Kidney tubule cell (primary cell): ENCODE measurements at regions not wholly inside any gene's neighbourhood (a gene's known extent, or its start where the extent isn't known, plus 50 kb on each side); places are given as distances from the start of the nearest gene placed in this dataset.

Experiments used
- DNase-seq: peaks from one replicate; pipeline ENCODE4 v3.0.0-alpha.2; 2018; ENCODE audit warnings: low spot score

GRCh38 chr2:114134146-114134545 lies 244.3 kb downstream of the ACTR3 start:
- no peak for DNase-seq

GRCh38 chr2:114139542-114139941 lies 249.7 kb downstream of the ACTR3 start:
- no peak for DNase-seq

GRCh38 chr2:114156366-114157056 lies 266.6 kb downstream of the ACTR3 start:
- no peak for DNase-seq

GRCh38 chr2:114157057-114157385 lies 267.1 kb downstream of the ACTR3 start:
- DNase-seq, result no peak

- no peak for DNase-seq
Observed at GRCh38 chr2:114160263-114160981, 270.5 kb downstream of the ACTR3 start.

GRCh38 chr2:114161371-114161770 lies 271.5 kb downstream of the ACTR3 start:
- no peak for DNase-seq

GRCh38 chr2:114167799-114168198 lies 274.6 kb upstream of the DPP10 start:
- no peak for DNase-seq

- DNase-seq, result peak; percentile 68
Observed at GRCh38 chr2:114170070-114170469, 272.4 kb upstream of the DPP10 start.

- no peak for DNase-seq
Observed at GRCh38 chr2:114175507-114175906, 266.9 kb upstream of the DPP10 start.

- DNase-seq, result no peak
Observed at GRCh38 chr2:114185501-114185900, 256.9 kb upstream of the DPP10 start.

GRCh38 chr2:114192362-114192761 lies 250.1 kb upstream of the DPP10 start:
- peak; percentile 44 for DNase-seq

- no peak for DNase-seq
Observed at GRCh38 chr2:114201781-114202180, 240.7 kb upstream of the DPP10 start.

GRCh38 chr2:114203679-114204078 lies 238.8 kb upstream of the DPP10 start:
- DNase-seq, result no peak

- no peak for DNase-seq
Observed at GRCh38 chr2:114213808-114214207, 228.6 kb upstream of the DPP10 start.

- no peak for DNase-seq
Observed at GRCh38 chr2:114218383-114218782, 224.1 kb upstream of the DPP10 start.

GRCh38 chr2:114219456-114219855 lies 223.0 kb upstream of the DPP10 start:
- no peak for DNase-seq

GRCh38 chr2:114222344-114222743 lies 220.1 kb upstream of the DPP10 start:
- no peak for DNase-seq

GRCh38 chr2:114231921-114232320 lies 210.5 kb upstream of the DPP10 start:
- DNase-seq, result no peak

GRCh38 chr2:114237331-114237730 lies 205.1 kb upstream of the DPP10 start:
- DNase-seq, result no peak

- no peak for DNase-seq
Observed at GRCh38 chr2:114238910-114239559, 203.4 kb upstream of the DPP10 start.

GRCh38 chr2:114248648-114249047 lies 193.8 kb upstream of the DPP10 start:
- no peak for DNase-seq

- no peak for DNase-seq
Observed at GRCh38 chr2:114252713-114253112, 189.7 kb upstream of the DPP10 start.

GRCh38 chr2:114254875-114255274 lies 187.6 kb upstream of the DPP10 start:
- DNase-seq, result no peak
